Ascending aorta (tissue), 2 donors: ENCODE measurements at regions not wholly inside any gene's neighbourhood (a gene's known extent, or its start where the extent isn't known, plus 50 kb on each side); places are given as distances from the start of the nearest gene placed in this dataset.

Source experiments
- DNase-seq, 2 donors: peaks; one replicate each; pipeline ENCODE4 v3.0.0-alpha.2; 2019; ENCODE audit warnings: low spot score in 2 of 2
- H3K27ac ChIP-seq, 2 donors: fragments of 200-600 bp; sonication (generic); one replicate each; pipeline ENCODE4 v1.5.1; 2016 to 2017; ENCODE audit warnings: mild to moderate bottlenecking in 1 of 2
- H3K27me3 ChIP-seq: fragments of 200-600 bp; sonication (generic); one replicate; pipeline ENCODE4 v1.5.1; 2017
- H3K36me3 ChIP-seq, 2 donors: fragments of 200-600 bp; sonication (generic); one replicate each; pipeline ENCODE4 v1.5.1; 2016
- H3K4me1 ChIP-seq, 2 donors: fragments of 200-600 bp; sonication (generic); one replicate each; pipeline ENCODE4 v1.5.1; 2016 to 2017; ENCODE audit warnings: mild to moderate bottlenecking in 1 of 2
- H3K4me3 ChIP-seq, 2 donors: fragments of 200-600 bp; sonication (generic); one replicate each; pipeline ENCODE4 v1.5.1; 2016 to 2017; ENCODE audit warnings: mild to moderate bottlenecking in 1 of 2
- H3K9me3 ChIP-seq, 2 donors: fragments of 200-600 bp; sonication (generic); one replicate each; pipeline ENCODE4 v1.5.1; 2016
- intact Hi-C: fragments of 100-400 bp; cut with DNase I; formaldehyde crosslinking; loops from one replicate; pipeline ENCODE4 v1.15.1; 2023
- TF ChIP-seq, protein P1 (sequence below), 3 experiments: fragments of 200-600 bp in 2 of 3; fragments of 450-650 bp in 1 of 3; sonication (generic) in 2 of 3; IDR thresholded peaks; one replicate each; pipeline ENCODE4 v1.5.1; 2016 to 2019; ENCODE audit warnings: antibody characterized with exemption in 3 of 3, mild to moderate bottlenecking in 1 of 3, moderate library complexity in 1 of 3

DNA sequence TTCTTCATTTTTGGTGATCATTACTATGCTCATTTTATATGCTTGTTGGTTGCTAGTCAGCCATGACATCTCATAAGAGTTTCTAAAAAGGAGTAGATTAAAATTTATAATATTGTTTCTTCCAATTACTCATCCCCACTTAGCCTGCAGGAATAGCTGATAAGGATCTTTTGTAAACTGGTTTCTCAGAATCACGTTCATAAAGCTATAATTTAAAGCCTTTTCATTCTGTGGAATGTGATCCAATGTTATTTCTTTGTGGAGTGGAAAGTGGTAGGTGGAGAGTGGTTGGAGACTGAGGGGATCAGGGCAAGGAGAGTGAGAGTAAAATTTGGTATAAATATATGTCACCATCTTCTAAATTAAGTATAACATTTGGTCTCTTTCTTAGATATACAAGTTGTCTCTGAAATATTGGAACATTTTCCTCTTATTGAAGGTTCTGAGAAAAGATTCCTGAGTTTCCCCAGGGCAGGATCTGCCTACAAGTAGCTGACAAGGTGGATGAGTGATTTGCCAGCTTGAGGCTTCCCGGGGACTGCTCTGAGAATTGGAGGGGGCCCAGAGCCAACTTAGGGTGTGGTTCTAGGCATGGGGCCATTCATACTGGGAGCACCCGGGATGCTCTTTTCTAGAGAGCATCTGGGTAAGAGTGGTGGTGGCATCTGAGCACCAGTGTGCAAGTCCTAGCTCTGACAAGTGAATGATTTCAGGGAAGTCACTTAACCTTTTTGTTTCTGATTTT lies 116.4 kb downstream of the TBX19 start:
- H3K4me1 ChIP-seq, result no peaks in the 10 kb centered on the region
- H3K27me3 ChIP-seq, result no peaks in the 10 kb centered on the region
- DNase-seq, result no peak
- H3K4me3 ChIP-seq, result no peak overlapping the region
- intact Hi-C loops, result no loop called here
- no peaks in the 10 kb centered on the region for H3K9me3 ChIP-seq
- no peaks in the 10 kb centered on the region for H3K36me3 ChIP-seq
- H3K27ac ChIP-seq, result no peak overlapping the region
- TF ChIP-seq, protein P1, sequence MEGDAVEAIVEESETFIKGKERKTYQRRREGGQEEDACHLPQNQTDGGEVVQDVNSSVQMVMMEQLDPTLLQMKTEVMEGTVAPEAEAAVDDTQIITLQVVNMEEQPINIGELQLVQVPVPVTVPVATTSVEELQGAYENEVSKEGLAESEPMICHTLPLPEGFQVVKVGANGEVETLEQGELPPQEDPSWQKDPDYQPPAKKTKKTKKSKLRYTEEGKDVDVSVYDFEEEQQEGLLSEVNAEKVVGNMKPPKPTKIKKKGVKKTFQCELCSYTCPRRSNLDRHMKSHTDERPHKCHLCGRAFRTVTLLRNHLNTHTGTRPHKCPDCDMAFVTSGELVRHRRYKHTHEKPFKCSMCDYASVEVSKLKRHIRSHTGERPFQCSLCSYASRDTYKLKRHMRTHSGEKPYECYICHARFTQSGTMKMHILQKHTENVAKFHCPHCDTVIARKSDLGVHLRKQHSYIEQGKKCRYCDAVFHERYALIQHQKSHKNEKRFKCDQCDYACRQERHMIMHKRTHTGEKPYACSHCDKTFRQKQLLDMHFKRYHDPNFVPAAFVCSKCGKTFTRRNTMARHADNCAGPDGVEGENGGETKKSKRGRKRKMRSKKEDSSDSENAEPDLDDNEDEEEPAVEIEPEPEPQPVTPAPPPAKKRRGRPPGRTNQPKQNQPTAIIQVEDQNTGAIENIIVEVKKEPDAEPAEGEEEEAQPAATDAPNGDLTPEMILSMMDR (IDR thresholded peaks at IDR 0.05), result no peak

DNA sequence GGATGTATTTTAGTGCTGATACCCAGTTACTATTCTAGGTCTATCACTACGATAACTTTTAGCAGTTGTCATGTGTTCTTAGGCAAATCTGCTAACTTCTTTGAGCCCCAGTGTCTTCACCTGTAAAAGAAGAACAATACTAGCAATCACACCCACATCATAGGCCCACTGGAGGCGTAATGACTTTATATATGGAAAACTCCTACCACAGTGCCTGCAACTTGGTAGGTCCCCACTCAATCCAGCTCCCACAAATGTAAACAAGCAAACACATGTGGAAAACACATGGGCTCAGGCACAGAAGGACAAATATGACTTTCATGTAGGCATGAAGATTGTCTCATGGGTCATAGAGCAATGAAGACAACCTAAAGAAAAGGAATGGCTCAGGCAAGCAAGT lies 115.8 kb downstream of the TBX19 start:
- Histone ChIP-seq H3K9me3 (no peaks in the 10 kb centered on the region), H3K27me3 (no peaks in the 10 kb centered on the region), H3K4me3 (no peak overlapping the region), H3K27ac (no peak overlapping the region), H3K4me1 (no peaks in the 10 kb centered on the region), H3K36me3 (no peaks in the 10 kb centered on the region)
- intact Hi-C loops, result no loop called here
- TF ChIP-seq, protein P1 (IDR thresholded peaks at IDR 0.05), result no peak
- no peak for DNase-seq

DNA sequence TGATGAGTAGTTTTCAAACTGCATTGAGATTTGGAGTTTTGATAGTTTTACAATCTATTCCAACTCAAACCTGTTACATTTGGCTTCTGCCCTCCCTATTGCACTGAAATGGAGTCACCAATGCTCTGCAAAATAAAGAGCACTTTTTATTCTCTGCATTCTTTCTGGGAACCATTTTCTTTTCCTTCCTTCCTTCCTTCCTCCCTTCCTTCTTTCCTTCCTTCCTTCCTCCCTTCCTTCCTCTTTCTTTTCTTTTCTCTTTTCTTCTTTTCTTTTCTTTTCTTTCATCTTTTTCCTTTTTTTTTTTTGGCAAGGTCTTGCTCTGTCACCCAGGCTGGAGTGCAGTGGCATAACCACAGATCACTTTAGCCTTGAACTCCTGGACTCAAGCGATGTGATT lies 114.2 kb downstream of the TBX19 start:
- Histone ChIP-seq H3K4me3 (no peak overlapping the region), H3K36me3 (no peaks in the 10 kb centered on the region), H3K9me3 (no peaks in the 10 kb centered on the region), H3K27ac (no peak overlapping the region), H3K4me1 (no peaks in the 10 kb centered on the region), H3K27me3 (no peaks in the 10 kb centered on the region)
- DNase-seq, result no peak
- intact Hi-C loops, result no loop called here
- TF ChIP-seq, protein P1 (IDR thresholded peaks at IDR 0.05), result no peak

DNA sequence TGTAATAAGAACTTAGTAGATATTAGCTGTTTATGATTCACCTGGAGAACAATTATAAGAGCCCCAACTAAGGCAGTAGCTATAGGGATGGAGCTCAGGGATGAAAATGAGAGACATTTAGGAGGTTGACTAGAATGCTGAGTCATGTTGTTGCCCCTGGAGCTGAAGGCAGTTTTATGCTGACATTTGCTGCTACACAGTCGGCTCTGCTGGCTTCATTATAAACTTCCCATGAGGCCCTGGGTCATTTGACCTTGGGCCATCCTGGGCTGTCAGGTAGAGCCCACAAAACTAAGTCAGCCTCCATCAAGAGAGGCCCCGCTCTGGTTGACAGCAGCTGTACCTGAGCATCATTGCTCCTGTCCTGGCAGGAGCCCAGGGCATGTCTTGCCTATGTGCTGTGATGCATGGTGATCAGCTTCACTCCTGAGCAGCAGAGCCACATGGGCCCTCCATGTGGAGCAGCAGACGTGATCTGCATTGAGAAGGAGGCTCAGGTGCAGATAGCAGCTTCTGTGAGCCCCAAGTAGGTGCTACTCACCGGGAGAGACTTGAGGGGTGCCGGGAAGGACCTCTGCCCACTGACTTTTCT lies 112.4 kb downstream of the TBX19 start:
- no peaks in the 10 kb centered on the region for H3K4me1 ChIP-seq
- intact Hi-C loops, result no loop called here
- no peak overlapping the region for H3K27ac ChIP-seq
- H3K36me3 ChIP-seq, result no peaks in the 10 kb centered on the region
- H3K4me3 ChIP-seq, result no peak overlapping the region
- H3K27me3 ChIP-seq, result no peaks in the 10 kb centered on the region
- DNase-seq, result no peak
- TF ChIP-seq, protein P1 (IDR thresholded peaks at IDR 0.05), result no peak
- no peaks in the 10 kb centered on the region for H3K9me3 ChIP-seq

DNA sequence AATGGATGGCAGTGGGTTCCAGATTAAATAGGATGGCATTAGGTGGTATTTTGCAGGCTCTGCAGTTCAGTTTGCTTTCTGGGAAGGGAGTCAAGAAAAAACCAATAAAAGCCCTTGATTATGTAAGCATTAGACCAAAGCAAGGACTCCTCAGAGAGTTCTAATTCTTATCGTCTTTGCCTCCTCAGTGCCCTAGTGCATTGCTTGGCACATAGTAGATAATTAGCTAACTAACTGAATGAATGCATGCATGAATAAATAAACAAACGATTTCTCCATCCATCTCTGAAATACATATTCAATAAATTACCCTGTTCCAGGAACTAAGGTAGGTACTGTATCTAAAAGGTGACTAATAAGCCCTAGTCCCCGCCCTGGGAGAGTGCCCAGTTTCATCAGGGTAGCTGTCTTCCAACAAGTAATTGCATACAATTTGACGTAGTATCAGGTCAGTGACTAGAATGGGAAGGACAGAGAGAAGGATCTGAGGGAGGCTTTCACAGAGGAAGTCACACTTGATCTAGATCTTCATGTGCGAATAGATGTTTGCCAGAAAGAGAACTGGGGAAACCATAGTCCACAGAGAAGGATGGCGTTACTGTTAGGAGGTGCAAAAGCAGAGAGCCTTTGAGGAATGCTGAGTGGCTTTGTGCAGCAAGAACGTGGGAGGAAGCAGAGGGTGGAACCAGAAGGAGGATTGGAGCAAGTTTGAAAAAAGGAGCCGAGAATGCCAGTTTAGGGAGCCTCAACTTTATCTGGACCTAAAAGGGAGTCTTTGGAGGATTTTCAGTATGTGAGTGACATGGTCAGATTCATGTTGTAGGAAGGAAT lies 111.4 kb downstream of the TBX19 start:
- Histone ChIP-seq H3K27ac (no peak overlapping the region), H3K9me3 (no peaks in the 10 kb centered on the region), H3K4me1 (no peaks in the 10 kb centered on the region), H3K27me3 (no peaks in the 10 kb centered on the region), H3K36me3 (no peaks in the 10 kb centered on the region), H3K4me3 (no peak overlapping the region)
- TF ChIP-seq, protein P1 (IDR thresholded peaks at IDR 0.05), result no peak
- no peak for DNase-seq
- intact Hi-C loops, result no loop called here
